NCI-H2081 treated with DMSO at 0.1 percent for 48 hours (cell line): ENCODE measurements at regions not wholly inside any gene's neighbourhood (a gene's known extent, or its start where the extent isn't known, plus 50 kb on each side); places are given as distances from the start of the nearest gene placed in this dataset.
"Not testable (repeated sequence)": the region's sequence is repeated elsewhere in the genome, so short reads cannot be mapped to it uniquely, and the experiment has no call there.

Experiments
- DNase-seq: peaks from one replicate; lab custom pipeline; 2025; lab: John Stamatoyannopoulos, UW

DNA sequence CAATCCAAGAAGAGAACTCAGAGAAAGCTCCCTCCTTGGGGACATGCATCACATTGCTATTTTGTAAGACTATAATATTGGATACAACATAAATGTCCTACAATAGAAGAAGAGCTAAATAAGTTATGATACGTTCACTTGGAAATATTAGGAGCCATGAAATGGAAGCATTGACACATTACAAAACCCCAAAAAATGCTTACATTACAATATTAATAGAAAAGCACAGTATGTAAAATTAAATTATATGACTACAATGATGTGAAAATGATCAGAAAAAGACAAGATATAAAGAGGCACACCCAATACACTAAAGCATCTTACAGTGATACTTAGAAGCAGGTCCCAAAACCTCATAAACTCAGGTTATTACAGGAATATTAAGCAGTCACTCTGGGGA is 694.1 kb downstream of the TOX3 start:
- no peak for DNase-seq

DNA sequence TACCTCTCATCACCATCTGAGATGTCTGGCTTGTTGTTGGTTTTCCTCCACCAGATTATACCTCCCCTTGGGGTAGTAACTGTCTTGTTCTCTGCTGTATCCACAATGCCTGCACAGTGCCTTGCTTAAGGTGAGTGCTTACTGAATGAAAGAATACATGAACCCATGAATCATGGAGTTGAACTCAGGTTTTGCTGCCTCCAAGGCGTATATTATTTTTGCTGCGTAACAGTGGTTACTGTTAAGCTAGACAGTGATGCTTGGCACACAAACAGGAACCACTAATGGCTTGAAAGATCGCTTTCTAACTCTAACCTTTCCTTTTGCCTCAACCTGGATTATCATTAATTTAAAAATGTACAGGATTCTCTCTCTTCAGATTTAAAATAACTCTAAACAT is 695.8 kb downstream of the TOX3 start:
- DNase-seq: no peak

DNA sequence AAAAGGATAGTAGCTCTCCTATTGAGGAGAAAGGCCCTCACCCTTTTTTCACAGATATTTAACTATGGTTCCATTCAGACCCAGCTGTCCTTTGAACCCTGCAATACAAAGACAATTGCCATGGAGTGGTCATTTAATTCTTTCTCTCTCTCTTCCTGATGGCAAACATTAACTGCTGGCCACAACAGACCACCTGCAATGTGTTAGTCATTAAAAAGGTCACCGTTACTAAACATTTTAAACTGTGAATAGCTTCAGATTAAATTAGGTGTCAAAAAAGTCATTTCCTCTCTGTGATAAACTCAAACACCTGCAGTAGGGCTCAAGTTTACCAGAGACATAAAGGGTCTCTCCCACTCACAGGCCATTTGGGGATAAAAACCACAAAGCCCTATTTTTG is 697.2 kb downstream of the TOX3 start:
- DNase-seq: no peak

DNA sequence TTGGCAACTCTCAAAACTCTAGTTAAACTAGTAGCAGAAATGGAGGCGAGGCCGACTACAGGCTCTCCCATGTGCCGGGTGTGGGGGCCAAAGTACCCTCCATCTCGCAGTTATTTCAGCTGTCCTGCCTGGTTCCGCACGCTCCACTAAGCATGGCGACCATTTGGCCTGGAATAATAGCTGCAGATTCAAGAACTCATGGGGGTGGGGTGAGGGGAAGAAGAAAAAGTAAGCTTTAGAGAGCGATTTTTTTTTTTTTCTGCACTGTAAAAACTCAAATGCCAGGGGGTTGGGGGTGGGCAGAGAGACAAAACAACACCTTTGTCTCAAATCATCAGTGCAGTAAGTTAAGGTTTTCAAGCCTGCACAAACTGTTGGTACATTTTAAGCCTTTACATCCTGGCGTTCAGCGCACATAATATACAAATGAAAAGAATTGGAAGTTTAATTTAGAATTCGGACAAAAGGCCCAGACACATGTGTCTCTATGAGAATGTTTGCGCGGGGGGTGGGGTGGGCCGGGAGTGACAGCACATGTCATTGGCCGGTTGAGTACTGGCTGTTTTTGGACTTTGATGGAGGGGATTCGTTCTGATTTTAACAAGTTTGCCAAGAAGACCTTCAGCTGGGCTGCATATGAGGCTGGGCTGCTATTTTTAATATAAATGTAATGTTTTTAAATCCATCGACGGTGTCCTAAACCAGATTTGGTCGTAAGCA is 694.7 kb upstream of the SALL1 start:
- DNase-seq: no peak

DNA sequence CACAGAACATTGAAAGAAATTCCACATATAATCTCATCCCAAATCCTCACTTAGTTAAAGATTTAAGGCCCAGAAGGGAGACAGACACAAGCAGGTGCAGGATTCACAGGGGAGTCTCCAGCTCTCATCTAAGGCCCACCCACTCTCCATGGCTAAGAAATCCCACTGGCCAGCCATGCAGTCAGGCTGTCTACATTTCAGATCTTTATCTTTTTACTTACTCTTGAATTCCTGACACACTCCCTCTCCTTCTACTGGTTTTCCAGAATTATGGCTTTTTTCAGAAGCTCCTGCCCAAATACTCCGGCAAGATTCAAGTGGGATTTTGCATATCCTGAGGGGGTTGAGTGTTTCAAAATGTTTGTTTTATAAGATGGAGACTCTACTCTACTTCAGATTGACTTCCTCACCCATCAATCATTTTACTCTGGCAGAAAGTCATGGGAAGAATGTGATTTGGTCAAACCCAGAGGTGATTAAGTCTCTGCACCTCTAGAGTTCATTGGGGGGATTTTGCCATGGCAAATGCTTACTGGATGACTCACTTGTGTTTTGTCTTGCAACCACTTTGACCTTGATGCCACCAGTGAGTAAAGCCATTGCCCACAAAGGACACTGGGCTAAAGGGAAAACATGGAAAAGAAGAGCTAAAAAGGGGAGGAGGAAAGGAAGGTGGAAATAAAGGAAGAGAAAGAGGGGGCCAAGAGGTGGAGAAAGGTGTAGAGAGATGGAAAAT is 688.8 kb upstream of the SALL1 start:
- DNase-seq: no peak

DNA sequence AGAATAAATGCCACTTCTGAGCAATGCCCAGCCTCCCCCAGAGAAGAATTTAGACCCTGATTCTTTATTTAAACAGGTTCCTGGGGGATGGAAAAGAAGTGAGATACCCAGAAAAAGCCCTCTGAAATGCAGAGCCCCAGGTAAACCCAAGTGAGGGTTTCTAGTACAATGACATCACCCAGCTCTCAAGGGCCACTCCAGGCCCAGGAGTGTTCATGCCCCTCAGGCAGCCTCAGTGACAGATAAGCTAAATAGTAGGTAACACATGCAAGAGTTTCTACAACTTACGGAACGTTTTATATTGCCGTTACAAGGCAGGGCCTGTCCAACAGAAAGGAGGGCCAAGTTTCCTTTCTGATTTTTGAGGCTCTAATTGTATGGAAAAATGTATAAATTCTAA is 683.7 kb upstream of the SALL1 start:
- DNase-seq: no peak

DNA sequence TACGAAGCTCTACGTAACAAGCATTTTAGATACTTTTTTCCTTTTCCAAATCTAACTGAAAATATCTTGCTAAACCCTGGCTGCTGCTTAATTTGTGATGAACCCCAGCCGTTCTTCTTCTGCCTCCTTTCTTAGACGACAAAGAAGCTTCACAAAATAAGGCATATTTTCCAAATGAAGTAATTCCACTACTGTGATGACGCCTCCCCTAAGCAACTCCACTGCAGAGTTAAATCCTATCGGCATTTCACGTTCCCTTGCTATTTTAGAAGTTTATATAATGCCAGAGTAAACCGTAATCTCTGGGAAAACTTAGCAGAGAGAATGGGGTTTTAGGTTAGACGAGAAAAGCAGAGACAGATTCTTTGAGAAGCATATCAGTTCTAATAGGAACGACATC is 683.1 kb upstream of the SALL1 start:
- no peak for DNase-seq

DNA sequence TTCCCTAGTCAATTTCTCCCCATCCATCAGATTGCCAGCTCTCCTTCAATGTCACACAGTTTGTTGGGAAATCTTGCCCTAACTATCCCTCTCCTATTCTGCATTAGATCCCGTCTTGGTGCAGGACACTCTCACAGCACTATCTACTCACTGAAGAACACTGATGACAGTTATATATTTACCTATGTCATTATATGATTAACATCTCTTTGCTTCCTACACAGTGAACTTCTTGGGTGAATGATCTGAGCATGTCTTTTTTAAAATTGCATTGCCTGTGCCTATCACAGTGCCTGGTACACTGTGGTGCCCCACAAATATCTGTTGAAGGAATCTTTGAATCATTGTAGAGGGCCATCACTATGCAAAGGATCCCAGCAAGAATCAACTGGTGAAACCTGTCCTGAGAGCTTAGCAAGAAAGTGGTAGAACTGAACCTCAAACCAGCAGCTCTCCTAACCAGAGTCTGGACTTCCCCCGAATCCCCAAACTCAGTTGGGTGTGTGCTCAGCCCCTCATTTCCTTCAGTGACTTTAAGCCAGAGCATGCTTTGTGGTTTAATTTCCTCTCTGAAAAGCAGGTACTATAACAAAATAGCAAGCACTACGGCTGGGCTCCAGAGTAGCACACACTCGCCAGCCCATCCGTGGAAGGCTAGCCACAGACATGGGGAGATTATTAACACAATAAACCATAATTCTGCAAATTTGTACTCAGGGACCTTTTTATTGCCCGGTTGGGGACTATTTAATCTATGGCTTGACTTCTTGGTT is 680.7 kb upstream of the SALL1 start:
- no peak for DNase-seq

DNA sequence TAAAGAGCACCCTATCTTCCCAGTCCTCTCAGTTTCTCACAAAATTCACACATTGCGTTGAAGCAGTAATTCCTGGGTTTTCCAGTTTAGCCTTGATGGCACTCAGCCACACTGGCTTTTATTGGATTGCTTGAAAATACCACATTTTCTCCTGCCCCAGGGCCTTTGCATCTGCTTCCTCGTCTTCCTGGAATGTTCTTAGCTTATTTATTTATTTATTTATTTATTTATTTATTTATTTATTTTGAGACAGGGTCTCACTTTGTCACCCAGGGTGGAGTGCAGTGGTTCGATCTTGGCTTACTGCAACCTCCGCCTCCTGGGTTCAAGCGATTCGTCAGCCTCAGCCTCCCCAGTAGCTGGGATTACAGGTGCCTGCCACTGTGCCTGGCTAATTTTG is 680.0 kb upstream of the SALL1 start:
- DNase-seq: not testable (repeated sequence)

DNA sequence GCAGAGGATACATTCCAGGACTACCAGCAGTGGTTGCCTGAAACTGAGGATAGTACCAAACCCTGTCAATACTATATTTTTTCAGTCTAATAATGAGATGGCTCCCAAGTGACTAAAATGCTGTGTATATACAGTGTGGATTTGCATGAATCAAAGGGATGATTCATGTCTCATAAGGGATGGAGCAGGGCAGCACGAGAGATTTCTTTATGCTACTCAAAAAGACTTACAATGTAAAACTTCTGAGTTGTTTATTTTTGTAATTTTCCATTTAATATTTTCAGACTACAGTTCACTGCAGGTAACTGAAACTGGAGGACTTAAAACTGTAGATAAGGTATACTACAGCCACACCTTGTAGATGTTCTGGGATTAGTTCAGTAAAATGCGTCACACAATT is 674.7 kb upstream of the SALL1 start:
- DNase-seq: no peak

DNA sequence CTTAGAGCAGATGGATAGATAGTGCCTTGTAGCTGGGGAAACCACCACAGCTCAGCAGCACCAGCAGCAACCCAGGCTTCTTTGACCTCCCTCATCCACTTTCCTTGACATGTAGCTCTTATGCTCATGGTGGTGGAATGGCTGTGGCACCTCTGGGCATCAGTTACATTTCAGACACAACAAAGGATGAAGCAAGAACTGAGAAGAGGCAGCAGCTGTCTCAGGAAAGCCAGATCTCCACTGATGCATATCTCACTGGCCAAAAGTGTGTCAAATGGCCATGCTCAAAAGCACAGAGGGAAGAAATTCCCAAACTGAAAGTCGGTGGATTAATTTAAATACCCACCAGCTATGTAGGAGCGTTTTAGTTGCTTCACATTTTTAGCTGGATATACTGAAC is 671.4 kb upstream of the SALL1 start:
- no peak for DNase-seq

DNA sequence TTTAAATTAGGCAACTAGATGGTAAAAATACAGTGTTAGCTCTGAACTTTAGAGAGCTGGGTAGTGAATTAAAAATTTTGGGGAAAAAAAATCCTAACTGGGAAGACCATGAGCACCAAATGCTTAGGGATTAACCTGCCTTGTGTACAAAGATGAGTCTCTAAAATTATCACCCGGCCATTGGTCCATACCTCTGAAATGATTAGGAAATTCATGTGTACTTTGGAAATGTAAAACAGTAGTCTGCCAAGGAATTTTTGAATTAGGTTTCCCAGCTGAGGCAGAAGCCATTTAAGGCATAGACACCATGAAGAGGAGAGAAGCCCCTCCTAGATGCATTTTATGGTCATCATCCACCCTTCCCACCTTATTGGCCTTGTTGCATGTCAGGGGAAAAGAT is 670.5 kb upstream of the SALL1 start:
- DNase-seq: no peak

DNA sequence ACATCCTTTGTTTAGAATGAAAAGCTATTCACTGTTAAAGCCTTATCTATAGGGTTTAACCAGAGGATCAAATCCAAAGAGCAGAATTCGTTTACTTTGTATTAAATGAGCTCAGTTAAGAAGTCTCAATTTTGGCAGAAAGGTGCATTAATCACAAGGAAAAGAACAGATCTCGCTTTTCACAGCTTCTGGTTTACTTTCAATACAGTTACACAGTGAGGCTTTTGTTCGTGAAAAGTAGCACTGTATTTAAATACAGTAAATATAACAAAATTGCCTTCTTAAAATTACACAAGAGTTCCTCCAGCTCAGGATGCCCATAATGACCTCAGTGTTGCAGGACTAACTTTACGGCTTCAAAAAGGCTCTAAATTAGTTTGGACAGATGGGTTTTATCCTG is 669.1 kb upstream of the SALL1 start:
- no peak for DNase-seq

DNA sequence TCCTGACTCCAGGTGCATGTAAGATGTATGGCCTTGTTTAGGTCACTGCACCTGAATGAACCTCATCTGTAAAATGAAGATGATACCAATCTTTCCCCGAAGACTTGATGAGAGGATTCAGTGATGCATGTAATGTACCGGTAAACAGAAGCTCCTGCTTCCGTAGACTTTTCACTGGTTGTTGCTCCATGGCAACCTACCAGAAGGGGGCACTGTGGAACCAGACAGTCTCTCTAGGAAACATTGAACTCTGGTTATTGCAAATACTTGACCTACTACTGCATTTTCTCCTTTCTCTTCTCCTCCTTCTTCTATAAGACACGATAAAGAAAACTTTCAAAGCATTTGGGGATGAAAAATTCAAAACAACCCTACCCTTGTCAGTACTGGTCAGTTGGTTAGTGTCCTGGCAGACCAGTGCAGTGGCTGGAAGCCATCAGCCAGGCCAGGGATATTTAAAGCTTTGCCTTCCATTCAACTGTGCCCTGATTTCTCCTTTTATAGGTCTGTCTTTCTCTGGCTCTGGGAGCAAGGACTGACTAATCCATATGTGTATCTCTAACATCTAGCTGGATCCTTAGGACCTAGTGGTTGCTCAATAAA is 667.4 kb upstream of the SALL1 start:
- no peak for DNase-seq

DNA sequence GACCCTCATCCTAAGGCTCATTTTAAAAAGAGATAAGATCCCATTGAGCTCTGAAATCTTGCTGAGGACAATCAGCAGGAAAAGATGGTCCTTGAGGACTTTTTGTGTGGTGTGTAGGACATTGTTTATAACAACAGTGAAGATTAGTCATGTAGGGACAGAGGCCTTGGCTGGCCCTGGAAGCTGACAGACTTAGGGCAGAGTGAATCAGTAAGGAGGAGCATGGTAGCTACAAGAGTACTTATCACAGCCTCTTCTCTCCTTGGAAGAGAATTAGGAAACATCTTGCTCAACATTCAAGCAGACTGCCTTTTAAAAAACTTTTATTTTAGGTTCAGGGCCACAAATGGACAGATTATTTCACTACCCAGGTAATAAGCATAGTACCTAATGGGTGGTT is 665.9 kb upstream of the SALL1 start:
- no peak for DNase-seq

DNA sequence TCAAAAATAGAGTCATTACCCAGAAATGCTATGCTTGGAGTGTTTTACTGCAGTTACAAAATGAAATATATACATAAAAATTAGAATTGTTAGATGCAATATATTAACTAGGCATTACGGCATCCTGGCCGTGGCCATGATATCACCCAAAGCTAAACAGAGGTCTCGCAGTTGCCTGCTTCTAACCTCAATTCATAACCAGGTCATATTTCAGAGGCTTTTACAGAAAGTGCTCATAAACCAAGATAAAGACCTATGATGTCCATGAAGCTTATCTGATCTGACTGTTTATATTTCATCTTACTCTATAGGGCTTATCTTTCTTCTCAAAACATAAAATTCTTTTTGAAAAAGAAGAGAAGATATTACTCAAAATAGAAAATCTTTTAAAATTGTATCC is 664.5 kb upstream of the SALL1 start:
- DNase-seq: no peak

DNA sequence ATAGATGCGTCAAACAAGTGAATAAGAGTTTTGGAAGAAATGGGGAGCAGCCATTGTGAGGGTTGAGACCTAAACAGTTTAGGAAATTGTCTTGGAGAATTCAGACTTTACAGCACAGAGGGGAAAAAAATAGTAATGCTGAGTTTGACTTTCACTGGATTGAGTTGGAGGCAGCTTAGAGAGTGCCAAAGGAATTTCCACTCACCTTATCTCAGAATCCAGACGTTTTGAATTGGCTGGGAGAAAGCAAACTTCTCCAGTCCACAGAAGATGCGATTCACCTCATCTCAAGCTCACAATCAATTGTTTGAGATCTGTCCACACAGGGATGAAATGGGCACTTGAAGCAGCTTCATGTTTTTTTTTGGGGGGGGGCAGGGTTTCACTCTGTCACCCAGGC is 663.5 kb upstream of the SALL1 start:
- no peak for DNase-seq

DNA sequence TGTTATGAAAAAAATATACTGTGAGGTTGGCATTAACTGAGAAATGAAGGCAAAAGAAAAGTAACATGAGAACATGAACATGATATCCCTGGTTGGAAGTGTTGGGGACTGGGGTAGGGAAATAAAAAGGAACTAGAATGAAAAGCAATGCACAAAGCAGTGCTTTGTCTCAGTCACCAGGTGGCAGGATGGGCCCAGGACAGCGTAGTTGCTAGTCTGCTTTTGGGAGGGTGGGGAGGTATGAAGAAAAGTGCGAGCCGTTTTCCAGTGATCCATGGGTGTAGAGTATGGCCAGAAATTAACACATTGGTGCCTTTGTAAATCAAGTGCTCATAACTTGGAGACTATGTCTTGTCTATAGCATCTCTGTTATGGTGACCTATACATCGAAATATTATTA is 662.5 kb upstream of the SALL1 start:
- no peak for DNase-seq

DNA sequence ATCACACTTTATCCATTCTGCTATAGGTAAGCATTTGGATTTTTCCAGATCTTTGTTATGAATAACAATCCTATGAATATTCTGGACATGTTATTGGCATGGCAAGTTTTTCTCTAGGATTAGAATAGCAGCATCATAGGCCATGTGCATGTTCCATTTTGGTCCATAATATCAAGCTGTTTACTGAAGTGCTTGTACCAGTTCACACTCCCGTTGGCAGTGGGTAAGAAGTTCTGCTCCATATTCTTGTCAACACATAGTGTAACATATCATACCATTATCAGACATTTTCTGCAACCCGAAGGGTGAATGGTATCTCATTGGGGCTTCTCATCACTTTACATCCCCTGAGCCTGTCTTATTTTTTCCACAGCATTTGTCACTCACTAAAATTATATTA is 661.9 kb upstream of the SALL1 start:
- DNase-seq: no peak

DNA sequence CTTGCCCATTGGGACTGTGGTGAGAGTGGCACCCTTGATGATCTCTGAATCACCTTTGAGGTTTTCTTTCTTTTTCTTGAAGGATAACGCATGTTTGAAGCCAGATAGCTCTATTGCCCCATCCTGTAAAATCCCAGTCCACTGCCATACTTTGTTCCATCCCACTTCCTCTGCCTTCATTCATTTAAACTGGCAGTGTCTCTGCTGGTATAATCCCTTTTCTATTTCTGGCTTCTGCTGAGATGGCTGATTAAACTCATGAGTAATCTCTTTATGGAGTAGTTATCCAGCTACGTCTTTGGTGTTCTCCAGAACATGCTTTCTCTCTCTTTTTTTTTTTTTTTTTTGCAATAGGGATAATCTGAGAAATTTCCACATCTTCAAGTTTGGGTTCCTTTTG is 656.5 kb upstream of the SALL1 start:
- DNase-seq: no peak

DNA sequence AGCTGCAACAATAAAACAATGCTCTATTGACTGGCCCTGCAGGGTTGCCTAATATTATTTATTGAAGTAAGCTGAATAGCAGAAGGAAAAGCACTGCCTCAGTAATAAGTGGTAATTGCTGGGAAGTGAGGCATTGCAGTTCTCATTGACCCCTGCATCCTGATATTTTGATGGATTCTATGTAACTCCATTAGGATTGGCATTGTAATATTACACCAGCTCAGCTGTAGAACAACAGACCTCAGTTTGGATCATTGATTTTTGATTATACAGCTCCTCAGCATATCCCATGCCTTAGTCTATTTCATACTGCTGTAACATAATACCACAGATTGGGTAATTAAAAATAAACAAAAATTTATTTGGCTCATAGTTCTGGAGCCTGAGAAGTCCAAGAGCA is 650.6 kb upstream of the SALL1 start:
- DNase-seq: no peak

DNA sequence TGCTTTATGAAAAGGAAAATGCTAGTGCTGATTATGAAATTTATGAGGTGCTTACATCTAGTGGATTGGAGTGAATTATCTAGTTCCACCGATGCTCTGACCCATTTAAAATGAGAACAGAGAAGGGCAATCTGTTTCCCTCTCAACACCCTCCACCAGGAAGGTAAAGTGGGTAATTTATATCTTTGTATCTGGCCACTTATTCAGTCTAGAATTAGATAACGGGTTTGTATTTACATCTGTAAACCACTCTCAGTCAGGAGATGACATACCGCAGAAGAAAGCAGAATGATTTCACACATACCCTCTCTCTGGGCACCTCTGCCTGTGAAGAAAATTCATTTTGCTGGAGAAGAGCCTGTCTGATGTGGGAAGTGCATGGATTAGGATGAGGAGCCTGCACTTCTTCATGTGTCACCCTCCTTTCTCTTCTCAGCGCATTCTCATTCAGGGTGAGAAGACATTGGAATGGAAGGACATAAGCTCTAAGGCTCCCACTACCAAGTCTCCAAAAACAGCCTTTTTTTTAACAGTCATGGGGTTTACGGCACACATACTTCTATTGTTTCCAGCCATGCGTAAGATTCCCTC is 646.7 kb upstream of the SALL1 start:
- DNase-seq: no peak
